Fibroblast of gingiva (primary cell): ENCODE measurements at regions not wholly inside any gene's neighbourhood (a gene's known extent, or its start where the extent isn't known, plus 50 kb on each side); places are given as distances from the start of the nearest gene placed in this dataset.
A peak's percentile ranks its signal among the peaks of the same experiment; 100 is the strongest.

Experiments
- DNase-seq: peaks from one replicate; pipeline ENCODE4 v3.0.0-alpha.2; 2011; ENCODE audit warnings: low read depth

GRCh38 chr12:124413401-124413800 lies 118.5 kb downstream of the RFLNA start:
- no peak for DNase-seq

- no peak for DNase-seq
These were observed 117.7 kb downstream of the RFLNA start for GRCh38 chr12:124412646-124413015.

GRCh38 chr12:124411953-124412645 lies 117.2 kb downstream of the RFLNA start:
- DNase-seq = no peak

GRCh38 chr12:124411281-124411878 lies 116.5 kb downstream of the RFLNA start:
- peak; percentile 86 for DNase-seq

GRCh38 chr12:124410354-124411175 lies 115.7 kb downstream of the RFLNA start:
- DNase-seq = no peak

GRCh38 chr12:124408822-124409517 lies 114.1 kb downstream of the RFLNA start:
- DNase-seq = no peak

GRCh38 chr12:124407074-124407473 lies 112.2 kb downstream of the RFLNA start:
- DNase-seq = no peak

GRCh38 chr12:124406043-124406442 lies 111.2 kb downstream of the RFLNA start:
- no peak for DNase-seq

- no peak for DNase-seq
These were observed 110.7 kb downstream of the RFLNA start for GRCh38 chr12:124405592-124405991.

- no peak for DNase-seq
These were observed 110.3 kb downstream of the RFLNA start for GRCh38 chr12:124405151-124405550.

GRCh38 chr12:124404162-124404784 lies 109.4 kb downstream of the RFLNA start:
- DNase-seq = no peak

- DNase-seq = peak; percentile 39
These were observed 108.4 kb downstream of the RFLNA start for GRCh38 chr12:124403273-124403672.

- DNase-seq = no peak
These were observed 107.6 kb downstream of the RFLNA start for GRCh38 chr12:124402248-124403066.

GRCh38 chr12:124401704-124402221 lies 106.9 kb downstream of the RFLNA start:
- DNase-seq = no peak

GRCh38 chr12:124400124-124400523 lies 105.2 kb downstream of the RFLNA start:
- no peak for DNase-seq

GRCh38 chr12:124399622-124400021 lies 104.7 kb downstream of the RFLNA start:
- no peak for DNase-seq

GRCh38 chr12:124398578-124399227 lies 103.8 kb downstream of the RFLNA start:
- no peak for DNase-seq

GRCh38 chr12:124397807-124398577 lies 103.1 kb downstream of the RFLNA start:
- DNase-seq = no peak

- no peak for DNase-seq
These were observed 102.4 kb downstream of the RFLNA start for GRCh38 chr12:124397399-124397679.
